ENCODE measurements at regions not wholly inside any gene's neighbourhood (a gene's known extent, or its start where the extent isn't known, plus 50 kb on each side); places are given as distances from the start of the nearest gene placed in this dataset.

GRCh38 chr10:55837273-55837672, 523.8 kb downstream of the ZWINT start:
- DNase-seq = no peak
- Histone ChIP-seq H3K27me3 (ENCODE audit: insufficient read depth, low read depth) (no peaks in the 10 kb centered on the region), H2AFZ (no peak overlapping the region), H3K4me1 (replicated peaks; ENCODE audit: insufficient read depth) (no peaks in the 10 kb centered on the region), H3K79me2 (ENCODE audit: low read depth) (no peaks in the 10 kb centered on the region), H3K4me2 (no peak overlapping the region), H3K9me2 (ENCODE audit: insufficient read depth) (no peaks in the 10 kb centered on the region), H3K9me3 (ENCODE audit: insufficient read depth, low read depth) (no peaks in the 10 kb centered on the region), H4K20me1 (ENCODE audit: insufficient read depth) (no peaks in the 10 kb centered on the region), H3K4me3 (no peak overlapping the region), H3K27ac (no peak overlapping the region), H3K36me3 (ENCODE audit: low read depth) (no peaks in the 10 kb centered on the region), H3F3A (ENCODE audit: insufficient read depth, low read depth) (no peaks in the 10 kb centered on the region)
- POLR2A ChIA-PET (ENCODE audit: unreplicated experiment) = no interaction called here
- intact Hi-C loops (cut with micrococcal nuclease; ENCODE audit: unreplicated experiment) = no loop called here
- TF ChIP-seq EZH2 (IDR thresholded peaks at IDR 0.05; ENCODE audit: low read depth) (no peak), CTCF (conservative IDR thresholded peaks at IDR 0.05) (no peak)
- BruUV-seq (replicated peaks) = no TSS peak
- CTCF ChIA-PET = no interaction called here

GRCh38 chr10:55822096-55822495, 539.0 kb downstream of the ZWINT start:
- no peak for DNase-seq
- H3K4me2 ChIP-seq = no peak overlapping the region
- TF ChIP-seq CTCF (conservative IDR thresholded peaks at IDR 0.05) = no peak
- no peak for TF ChIP-seq EZH2 (IDR thresholded peaks at IDR 0.05; ENCODE audit: low read depth)
- no peak overlapping the region for H2AFZ ChIP-seq
- no peaks in the 10 kb centered on the region for H3K4me1 ChIP-seq (replicated peaks; ENCODE audit: insufficient read depth)
- no peak overlapping the region for H3K4me3 ChIP-seq
- H3K79me2 ChIP-seq (ENCODE audit: low read depth) = no peaks in the 10 kb centered on the region
- H3K27me3 ChIP-seq (ENCODE audit: insufficient read depth, low read depth) = no peaks in the 10 kb centered on the region
- intact Hi-C loops (cut with micrococcal nuclease; ENCODE audit: unreplicated experiment) = no loop called here
- H3K36me3 ChIP-seq (ENCODE audit: low read depth) = no peaks in the 10 kb centered on the region
- POLR2A ChIA-PET (ENCODE audit: unreplicated experiment) = no interaction called here
- CTCF ChIA-PET = no interaction called here
- H3K27ac ChIP-seq = no peak overlapping the region
- no peaks in the 10 kb centered on the region for H3K9me3 ChIP-seq (ENCODE audit: insufficient read depth, low read depth)
- no peaks in the 10 kb centered on the region for H3F3A ChIP-seq (ENCODE audit: insufficient read depth, low read depth)
- H3K9me2 ChIP-seq (ENCODE audit: insufficient read depth) = no peaks in the 10 kb centered on the region
- no TSS peak for BruUV-seq (replicated peaks)
- H4K20me1 ChIP-seq (ENCODE audit: insufficient read depth) = no peaks in the 10 kb centered on the region

- Histone ChIP-seq H3K4me2 (no peak overlapping the region), H3K4me1 (replicated peaks; ENCODE audit: insufficient read depth) (no peaks in the 10 kb centered on the region), H3K27ac (no peak overlapping the region), H4K20me1 (ENCODE audit: insufficient read depth) (no peaks in the 10 kb centered on the region), H3K27me3 (ENCODE audit: insufficient read depth, low read depth) (no peaks in the 10 kb centered on the region), H3K4me3 (no peak overlapping the region), H3F3A (ENCODE audit: insufficient read depth, low read depth) (no peaks in the 10 kb centered on the region), H3K9me3 (ENCODE audit: insufficient read depth, low read depth) (no peaks in the 10 kb centered on the region), H2AFZ (no peak overlapping the region), H3K9me2 (ENCODE audit: insufficient read depth) (no peaks in the 10 kb centered on the region), H3K36me3 (ENCODE audit: low read depth) (no peaks in the 10 kb centered on the region), H3K79me2 (ENCODE audit: low read depth) (no peaks in the 10 kb centered on the region)
- CTCF ChIA-PET = no interaction called here
- TF ChIP-seq CTCF (conservative IDR thresholded peaks at IDR 0.05) = no peak
- TF ChIP-seq EZH2 (IDR thresholded peaks at IDR 0.05; ENCODE audit: low read depth) = no peak
- DNase-seq = no peak
- POLR2A ChIA-PET (ENCODE audit: unreplicated experiment) = no interaction called here
- intact Hi-C loops (cut with micrococcal nuclease; ENCODE audit: unreplicated experiment) = no loop called here
- no TSS peak for BruUV-seq (replicated peaks)
These were observed 540.6 kb downstream of the ZWINT start for GRCh38 chr10:55820478-55820877.
